ENCODE measurements at regions not wholly inside any gene's neighbourhood (a gene's known extent, or its start where the extent isn't known, plus 50 kb on each side); places are given as distances from the start of the nearest gene placed in this dataset.
A peak's percentile ranks its signal among the peaks of the same experiment; 100 is the strongest.

DNA sequence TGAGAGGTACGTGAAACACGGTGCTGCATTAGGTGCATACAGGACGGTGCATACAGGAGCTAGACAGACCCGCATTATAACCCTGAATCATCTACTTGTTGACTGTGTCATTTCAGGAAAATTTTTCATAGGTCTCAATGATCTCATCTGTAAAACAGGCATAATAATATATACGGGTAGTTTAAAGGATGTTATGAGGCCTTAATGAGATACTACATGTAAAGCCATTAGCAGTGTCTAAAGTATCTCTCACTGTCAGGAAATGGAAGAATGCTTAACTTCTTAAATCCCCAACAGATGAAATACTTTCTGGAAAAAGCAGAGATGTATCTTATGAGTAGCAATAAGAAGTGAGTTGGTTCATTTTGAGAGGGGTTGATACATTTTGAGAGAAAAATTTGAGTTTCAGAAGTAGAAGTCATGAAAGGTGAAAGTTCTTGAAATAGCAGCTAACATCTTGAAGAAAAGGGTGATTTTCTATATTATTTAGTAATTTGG, 669.6 kb downstream of the PTPRC start:
- no peak overlapping the region for H3K4me3 ChIP-seq (ENCODE audit: low read depth, low read length, poor library complexity, severe bottlenecking)
- ChIA-PET CTCF (no interaction called here), POLR2A (ENCODE audit: low non-redundant PET) (no interaction called here)
- DNase-seq (ENCODE audit: low spot score): no peak
- no peaks in the 10 kb centered on the region for H3K36me3 ChIP-seq (ENCODE audit: insufficient read depth, low read length, poor library complexity, severe bottlenecking)
- intact Hi-C loops (cut with micrococcal nuclease; ENCODE audit: unreplicated experiment): no loop called here
- H3K9me3 ChIP-seq (ENCODE audit: low read depth, low read length, poor library complexity, severe bottlenecking): no peaks in the 10 kb centered on the region
- H3K27ac ChIP-seq (ENCODE audit: low read depth, low read length, poor library complexity, severe bottlenecking): no peak overlapping the region
- H3K4me1 ChIP-seq (ENCODE audit: insufficient read depth, low read length, poor library complexity, severe bottlenecking): peaks cover 33% of the 10 kb centered on the region
- BruUV-seq (replicated peaks): no TSS peak
- H3K27me3 ChIP-seq (replicated peaks; ENCODE audit: insufficient read depth, low read depth, low read length, poor library complexity): no peaks in the 10 kb centered on the region
- no peak for TF ChIP-seq EZH2 (IDR thresholded peaks at IDR 0.05; ENCODE audit: borderline replicate concordance, low read depth, low read length, poor library complexity, severe bottlenecking)
- TF ChIP-seq, protein P1, sequence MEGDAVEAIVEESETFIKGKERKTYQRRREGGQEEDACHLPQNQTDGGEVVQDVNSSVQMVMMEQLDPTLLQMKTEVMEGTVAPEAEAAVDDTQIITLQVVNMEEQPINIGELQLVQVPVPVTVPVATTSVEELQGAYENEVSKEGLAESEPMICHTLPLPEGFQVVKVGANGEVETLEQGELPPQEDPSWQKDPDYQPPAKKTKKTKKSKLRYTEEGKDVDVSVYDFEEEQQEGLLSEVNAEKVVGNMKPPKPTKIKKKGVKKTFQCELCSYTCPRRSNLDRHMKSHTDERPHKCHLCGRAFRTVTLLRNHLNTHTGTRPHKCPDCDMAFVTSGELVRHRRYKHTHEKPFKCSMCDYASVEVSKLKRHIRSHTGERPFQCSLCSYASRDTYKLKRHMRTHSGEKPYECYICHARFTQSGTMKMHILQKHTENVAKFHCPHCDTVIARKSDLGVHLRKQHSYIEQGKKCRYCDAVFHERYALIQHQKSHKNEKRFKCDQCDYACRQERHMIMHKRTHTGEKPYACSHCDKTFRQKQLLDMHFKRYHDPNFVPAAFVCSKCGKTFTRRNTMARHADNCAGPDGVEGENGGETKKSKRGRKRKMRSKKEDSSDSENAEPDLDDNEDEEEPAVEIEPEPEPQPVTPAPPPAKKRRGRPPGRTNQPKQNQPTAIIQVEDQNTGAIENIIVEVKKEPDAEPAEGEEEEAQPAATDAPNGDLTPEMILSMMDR (conservative IDR thresholded peaks at IDR 0.05; ENCODE audit: low read depth, low read length): no peak

DNA sequence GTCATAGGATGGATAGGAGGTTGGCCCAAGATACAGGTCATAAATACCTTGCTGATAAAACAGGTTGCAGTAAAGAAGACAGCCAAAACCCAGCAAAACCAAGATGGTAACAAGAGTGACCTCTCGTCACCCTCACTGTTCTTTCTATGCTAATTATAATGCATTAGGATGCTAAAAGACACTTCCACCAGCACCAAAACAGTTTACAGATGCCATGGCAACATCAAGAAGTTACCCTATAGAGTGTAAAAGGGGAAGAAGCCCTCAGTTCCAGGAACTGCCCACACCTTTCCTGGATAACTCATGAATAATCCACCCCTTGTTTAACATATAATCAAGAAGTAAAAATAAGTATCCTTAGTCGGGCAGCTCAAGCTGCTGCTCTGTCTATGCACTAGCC, 671.9 kb downstream of the PTPRC start:
- CTCF ChIA-PET: no interaction called here
- Histone ChIP-seq H3K36me3 (ENCODE audit: insufficient read depth, low read length, poor library complexity, severe bottlenecking) (no peaks in the 10 kb centered on the region), H3K27me3 (replicated peaks; ENCODE audit: insufficient read depth, low read depth, low read length, poor library complexity) (no peaks in the 10 kb centered on the region), H3K9me3 (ENCODE audit: low read depth, low read length, poor library complexity, severe bottlenecking) (no peaks in the 10 kb centered on the region), H3K27ac (ENCODE audit: low read depth, low read length, poor library complexity, severe bottlenecking) (peak overlapping the region; percentile 46), H3K4me3 (ENCODE audit: low read depth, low read length, poor library complexity, severe bottlenecking) (no peak overlapping the region), H3K4me1 (ENCODE audit: insufficient read depth, low read length, poor library complexity, severe bottlenecking) (peaks cover 47% of the 10 kb centered on the region)
- POLR2A ChIA-PET (ENCODE audit: low non-redundant PET): no interaction called here
- TF ChIP-seq EZH2 (IDR thresholded peaks at IDR 0.05; ENCODE audit: borderline replicate concordance, low read depth, low read length, poor library complexity, severe bottlenecking): no peak
- TF ChIP-seq, protein P1 (conservative IDR thresholded peaks at IDR 0.05; ENCODE audit: low read depth, low read length): no peak
- DNase-seq (ENCODE audit: low spot score): no peak
- BruUV-seq (replicated peaks): no TSS peak
- intact Hi-C loops (cut with micrococcal nuclease; ENCODE audit: unreplicated experiment): loop anchor here (5.0 kb wide), 1 partner anchor 418 kb away; no protein-coding TSS in a partner anchor

DNA sequence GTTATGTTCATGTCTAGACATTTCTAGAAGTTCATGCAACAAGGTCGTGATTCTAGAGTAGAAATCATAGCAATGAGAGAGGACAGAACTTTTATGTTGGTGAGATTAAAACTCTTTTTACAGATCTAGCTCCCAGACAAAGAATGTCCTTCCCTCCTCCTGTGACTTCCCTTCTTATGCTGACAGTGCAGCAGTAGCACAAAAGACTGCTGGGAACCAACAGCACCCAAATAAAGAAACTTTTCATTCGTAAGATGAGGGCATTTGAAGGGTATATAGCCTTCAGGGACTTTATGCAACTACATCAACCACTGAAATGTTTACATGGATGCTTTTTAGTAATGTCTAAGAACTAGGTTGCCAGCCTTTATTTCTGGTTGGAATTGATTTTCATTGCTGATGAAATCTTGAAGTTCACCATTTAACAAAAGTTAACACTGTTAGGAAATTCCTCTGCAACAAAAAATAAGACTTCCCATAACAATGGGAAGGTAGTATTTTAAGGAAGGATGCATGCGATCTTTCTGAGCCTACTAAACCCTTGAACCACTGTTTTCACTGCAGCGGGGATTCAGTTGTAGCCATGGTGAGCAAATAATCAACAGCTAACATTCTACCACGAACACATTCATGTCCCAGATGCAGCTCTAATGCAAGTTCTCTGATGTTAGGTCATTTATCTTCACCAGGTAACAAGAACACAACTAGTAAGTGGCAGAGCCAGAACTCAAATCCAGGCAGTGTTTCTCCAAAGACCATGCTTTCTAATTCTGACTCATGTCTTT, 672.8 kb downstream of the PTPRC start:
- TF ChIP-seq EZH2 (IDR thresholded peaks at IDR 0.05; ENCODE audit: borderline replicate concordance, low read depth, low read length, poor library complexity, severe bottlenecking): no peak
- TF ChIP-seq, protein P1 (conservative IDR thresholded peaks at IDR 0.05; ENCODE audit: low read depth, low read length): no peak
- POLR2A ChIA-PET (ENCODE audit: low non-redundant PET): interaction anchor here (0.6 to 0.7 kb wide), 3 partner anchors 150 to 549 kb away, joined by 3 to 4 read pairs (median 4); no protein-coding TSS in a partner anchor

More for the DNA sequence above, 672.8 kb downstream of the PTPRC start:
- CTCF ChIA-PET: interaction anchor here (1.1 kb wide), 1 partner anchor 149 kb away, joined by 4 read pairs; no protein-coding TSS in a partner anchor
- no peak overlapping the region for H3K4me3 ChIP-seq (ENCODE audit: low read depth, low read length, poor library complexity, severe bottlenecking)
- H3K9me3 ChIP-seq (ENCODE audit: low read depth, low read length, poor library complexity, severe bottlenecking): no peaks in the 10 kb centered on the region
- H3K27me3 ChIP-seq (replicated peaks; ENCODE audit: insufficient read depth, low read depth, low read length, poor library complexity): no peaks in the 10 kb centered on the region
- H3K27ac ChIP-seq (ENCODE audit: low read depth, low read length, poor library complexity, severe bottlenecking): peak overlapping the region; percentile 95
- no TSS peak for BruUV-seq (replicated peaks)
- peak; percentile 67 for DNase-seq (ENCODE audit: low spot score)
- H3K36me3 ChIP-seq (ENCODE audit: insufficient read depth, low read length, poor library complexity, severe bottlenecking): no peaks in the 10 kb centered on the region
- peaks cover 47% of the 10 kb centered on the region for H3K4me1 ChIP-seq (ENCODE audit: insufficient read depth, low read length, poor library complexity, severe bottlenecking)
- intact Hi-C loops (cut with micrococcal nuclease; ENCODE audit: unreplicated experiment): loop anchor here (1.0 to 5.0 kb wide), 8 partner anchors 39 to 419 kb away; no protein-coding TSS in a partner anchor

Data from A673 (cell line).